Caco-2 (cell line): ENCODE measurements at regions not wholly inside any gene's neighbourhood (a gene's known extent, or its start where the extent isn't known, plus 50 kb on each side); places are given as distances from the start of the nearest gene placed in this dataset.

ENCODE experiments used
- BruUV-seq: library from RNA; stranded (reverse); fragments of 400-500 nt; replicated peaks from 2 replicates; lab custom pipeline; 2021; lab: Mats Ljungman, UMichigan
- CTCF ChIA-PET: fragments of 300-600 bp; sonication (Branson Sonifier 250); formaldehyde crosslinking; loops from one replicate; lab custom pipeline; 2022; ENCODE audit warnings: antibody characterized with exemption; lab: Charles Lee
- POLR2A ChIA-PET: fragments of 300-600 bp; sonication (Branson Sonifier 250); formaldehyde crosslinking; loops from one replicate; lab custom pipeline; 2022; ENCODE audit warnings: antibody characterized with exemption; lab: Charles Lee
- DNase-seq, 2 experiments: peaks; one replicate each; pipeline versions ENCODE4 v3.0.0 to v3.0.0-alpha.2; 2020 to 2022
- H3K27me3 ChIP-seq: replicated peaks from 2 replicates; pipeline ENCODE4 v1.6.0; 2011; ENCODE audit warnings: low read length; ENCODE audit not compliant: control insufficient read depth, insufficient read depth
- H3K36me3 ChIP-seq: 2 replicates; pipeline ENCODE4 v1.5.1; 2011; ENCODE audit warnings: low read length; ENCODE audit not compliant: control insufficient read depth, insufficient read depth
- H3K4me1 ChIP-seq: fragments of 250-450 bp; sonication (Bioruptor Pico); 2 replicates; pipeline ENCODE4 v1.5.1; 2020; ENCODE audit warnings: mild to moderate bottlenecking
- H3K4me3 ChIP-seq: 2 replicates; pipeline ENCODE4 v1.5.1; 2011; ENCODE audit warnings: low read depth, mild to moderate bottlenecking, control low read depth, low read length
- H3K9me3 ChIP-seq: fragments of 250-450 bp; sonication (Bioruptor Pico); 2 replicates; pipeline ENCODE4 v1.5.1; 2020; ENCODE audit warnings: mild to moderate bottlenecking, moderate library complexity
- H3K27ac Mint-ChIP-seq: one replicate; pipeline ENCODE4 v1.8.0; 2022; ENCODE audit warnings: mixed read lengths; ENCODE audit not compliant: unreplicated experiment
- H3K27me3 Mint-ChIP-seq: one replicate; pipeline ENCODE4 v1.8.0; 2022; ENCODE audit warnings: mixed read lengths; ENCODE audit not compliant: insufficient read depth, unreplicated experiment
- H3K36me3 Mint-ChIP-seq: one replicate; pipeline ENCODE4 v1.8.0; 2022; ENCODE audit warnings: mild to moderate bottlenecking, mixed read lengths; ENCODE audit not compliant: insufficient read depth, unreplicated experiment
- H3K4me1 Mint-ChIP-seq: one replicate; pipeline ENCODE4 v1.8.0; 2022; ENCODE audit warnings: low read depth, mixed read lengths; ENCODE audit not compliant: unreplicated experiment
- H3K4me3 Mint-ChIP-seq: one replicate; pipeline ENCODE4 v1.8.0; 2022; ENCODE audit warnings: mild to moderate bottlenecking, moderate library complexity, mixed read lengths; ENCODE audit not compliant: unreplicated experiment
- H3K9me3 Mint-ChIP-seq: one replicate; pipeline ENCODE4 v1.8.0; 2022; ENCODE audit warnings: mixed read lengths; ENCODE audit not compliant: unreplicated experiment
- intact Hi-C: fragments of 100-400 bp; cut with micrococcal nuclease; formaldehyde crosslinking; loops from one replicate; pipeline ENCODE4 v1.10.0; 2022; ENCODE audit not compliant: unreplicated experiment
- TF ChIP-seq, protein P1 (sequence below), 2 experiments: fragments of 200-600 bp in 1 of 2; IDR thresholded peaks; 1 replicate in 1 of 2; 2 replicates in 1 of 2; pipeline versions ENCODE4 v1.5.1 to v1.8.0; 2011 to 2022; ENCODE audit warnings: antibody characterized with exemption in 1 of 2, control low read depth in 1 of 2, inconsistent platforms in 1 of 2, low read depth in 1 of 2, low read length in 1 of 2, mild to moderate bottlenecking in 1 of 2, moderate library complexity in 1 of 2; ENCODE audit not compliant: insufficient read depth in 1 of 2, severe bottlenecking in 1 of 2, unreplicated experiment in 1 of 2

DNA sequence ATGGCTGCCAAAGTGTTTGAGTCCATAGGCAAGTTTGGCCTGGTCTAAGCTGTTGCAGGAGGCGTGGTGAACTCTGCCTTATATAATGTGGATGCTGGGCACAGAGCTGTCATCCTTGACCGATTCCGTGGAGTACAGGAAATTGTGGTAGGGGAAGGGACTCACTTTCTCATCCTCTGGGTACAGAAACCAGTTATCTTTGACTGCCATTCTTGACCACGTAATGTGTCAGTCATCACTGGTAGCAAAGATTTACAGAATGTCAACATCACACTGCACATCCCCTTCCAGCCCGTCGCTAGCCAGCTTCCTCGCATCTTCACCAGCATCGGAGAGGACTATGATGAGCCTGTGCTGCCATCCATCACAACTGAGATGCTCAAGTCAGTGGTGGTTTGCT is 215.8 kb upstream of the JUN start:
- POLR2A ChIA-PET = no interaction called here
- Mint-ChIP-seq H3K4me3 (no peak overlapping the region), H3K9me3 (no peaks in the 10 kb centered on the region), H3K27me3 (no peaks in the 10 kb centered on the region), H3K27ac (no peak overlapping the region), H3K36me3 (no peaks in the 10 kb centered on the region), H3K4me1 (no peaks in the 10 kb centered on the region)
- H3K9me3 ChIP-seq = no peaks in the 10 kb centered on the region
- no peak for DNase-seq
- intact Hi-C loops = no loop called here
- CTCF ChIA-PET = interaction anchor here (0.6 kb wide), 1 partner anchor 924 kb away, joined by 4 read pairs; no protein-coding TSS in a partner anchor
- TF ChIP-seq, protein P1, sequence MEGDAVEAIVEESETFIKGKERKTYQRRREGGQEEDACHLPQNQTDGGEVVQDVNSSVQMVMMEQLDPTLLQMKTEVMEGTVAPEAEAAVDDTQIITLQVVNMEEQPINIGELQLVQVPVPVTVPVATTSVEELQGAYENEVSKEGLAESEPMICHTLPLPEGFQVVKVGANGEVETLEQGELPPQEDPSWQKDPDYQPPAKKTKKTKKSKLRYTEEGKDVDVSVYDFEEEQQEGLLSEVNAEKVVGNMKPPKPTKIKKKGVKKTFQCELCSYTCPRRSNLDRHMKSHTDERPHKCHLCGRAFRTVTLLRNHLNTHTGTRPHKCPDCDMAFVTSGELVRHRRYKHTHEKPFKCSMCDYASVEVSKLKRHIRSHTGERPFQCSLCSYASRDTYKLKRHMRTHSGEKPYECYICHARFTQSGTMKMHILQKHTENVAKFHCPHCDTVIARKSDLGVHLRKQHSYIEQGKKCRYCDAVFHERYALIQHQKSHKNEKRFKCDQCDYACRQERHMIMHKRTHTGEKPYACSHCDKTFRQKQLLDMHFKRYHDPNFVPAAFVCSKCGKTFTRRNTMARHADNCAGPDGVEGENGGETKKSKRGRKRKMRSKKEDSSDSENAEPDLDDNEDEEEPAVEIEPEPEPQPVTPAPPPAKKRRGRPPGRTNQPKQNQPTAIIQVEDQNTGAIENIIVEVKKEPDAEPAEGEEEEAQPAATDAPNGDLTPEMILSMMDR (IDR thresholded peaks at IDR 0.05; ENCODE audit: insufficient read depth in 1 of 2, low read depth in 1 of 2, low read length in 1 of 2, severe bottlenecking in 1 of 2, unreplicated experiment in 1 of 2) = no peak
- H3K4me3 ChIP-seq = no peak overlapping the region
- no peaks in the 10 kb centered on the region for H3K27me3 ChIP-seq
- BruUV-seq = no TSS peak
- H3K4me1 ChIP-seq = no peaks in the 10 kb centered on the region
- no peaks in the 10 kb centered on the region for H3K36me3 ChIP-seq

DNA sequence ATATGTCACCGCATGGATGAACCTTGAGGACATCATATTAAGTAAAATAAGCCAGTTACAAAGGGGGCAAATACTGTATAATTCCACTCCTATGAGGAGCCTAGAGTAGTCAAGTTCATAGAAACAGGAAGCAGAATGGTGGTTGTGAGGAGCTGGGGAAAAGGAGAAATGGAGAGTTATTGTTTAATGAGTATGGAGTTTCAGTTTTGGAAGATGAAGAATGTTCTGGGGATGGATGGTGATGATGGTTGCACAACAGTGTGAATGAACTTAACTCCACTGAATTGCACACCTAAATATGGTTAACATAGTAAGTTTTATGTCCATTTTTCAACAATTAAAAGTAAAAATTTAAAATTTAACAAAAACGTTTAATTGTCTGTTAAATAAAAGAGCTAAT is 220.9 kb upstream of the JUN start:
- Histone ChIP-seq H3K4me1 (no peaks in the 10 kb centered on the region), H3K4me3 (no peak overlapping the region), H3K9me3 (no peaks in the 10 kb centered on the region), H3K27me3 (no peaks in the 10 kb centered on the region), H3K36me3 (no peaks in the 10 kb centered on the region)
- intact Hi-C loops = no loop called here
- TF ChIP-seq, protein P1 (IDR thresholded peaks at IDR 0.05; ENCODE audit: insufficient read depth in 1 of 2, low read depth in 1 of 2, low read length in 1 of 2, severe bottlenecking in 1 of 2, unreplicated experiment in 1 of 2) = no peak
- no peak overlapping the region for H3K4me3 Mint-ChIP-seq
- ChIA-PET POLR2A (interaction anchor here (0.5 kb wide), 1 partner anchor 218 kb away, joined by 3 read pairs; no protein-coding TSS in a partner anchor), CTCF (no interaction called here)
- no peaks in the 10 kb centered on the region for H3K9me3 Mint-ChIP-seq
- no peaks in the 10 kb centered on the region for H3K27me3 Mint-ChIP-seq
- H3K4me1 Mint-ChIP-seq = no peaks in the 10 kb centered on the region
- no TSS peak for BruUV-seq
- no peaks in the 10 kb centered on the region for H3K36me3 Mint-ChIP-seq
- no peak overlapping the region for H3K27ac Mint-ChIP-seq
- no peak for DNase-seq

DNA sequence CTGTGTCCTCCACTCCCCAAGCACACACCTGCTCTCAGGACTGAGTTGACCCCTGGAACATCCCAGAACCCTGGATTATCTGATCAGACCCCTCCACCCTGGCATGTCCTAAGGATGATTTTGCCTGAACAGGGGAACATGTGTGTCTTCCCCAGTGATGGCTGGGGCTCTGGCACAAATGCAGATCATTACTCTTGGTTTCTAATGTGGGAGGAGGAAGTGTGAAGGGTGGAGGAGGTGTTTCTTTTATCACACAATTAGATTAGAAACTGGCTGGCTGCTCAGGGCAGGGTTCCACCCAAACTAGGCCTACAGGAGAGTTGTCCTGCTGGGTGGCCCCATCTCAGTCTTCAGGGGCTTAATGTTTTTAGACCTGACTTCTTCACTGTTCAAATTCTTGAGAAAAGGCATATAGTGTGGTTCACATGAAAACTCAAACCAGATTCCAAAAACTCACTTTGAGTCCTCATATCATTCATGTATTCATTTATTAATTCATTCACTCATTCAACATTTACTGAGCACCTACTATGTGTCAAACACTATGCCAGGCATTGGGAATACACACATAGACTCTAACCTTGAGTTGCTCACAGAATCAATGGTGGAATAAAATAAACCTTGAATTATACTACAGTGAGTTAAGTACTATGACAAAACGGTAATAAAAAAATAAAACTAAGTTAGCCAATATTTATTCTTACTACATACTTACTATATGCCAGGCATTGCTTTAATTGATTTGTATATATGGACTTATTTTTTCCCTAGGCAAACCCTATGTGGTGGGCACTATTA is 221.8 kb upstream of the JUN start:
- no TSS peak for BruUV-seq
- H3K4me3 ChIP-seq = no peak overlapping the region
- Mint-ChIP-seq H3K27me3 (no peaks in the 10 kb centered on the region), H3K4me3 (no peak overlapping the region), H3K9me3 (no peaks in the 10 kb centered on the region), H3K36me3 (no peaks in the 10 kb centered on the region), H3K27ac (no peak overlapping the region), H3K4me1 (no peaks in the 10 kb centered on the region)
- TF ChIP-seq, protein P1 (IDR thresholded peaks at IDR 0.05; ENCODE audit: insufficient read depth in 1 of 2, low read depth in 1 of 2, low read length in 1 of 2, severe bottlenecking in 1 of 2, unreplicated experiment in 1 of 2) = no peak
- no peaks in the 10 kb centered on the region for H3K36me3 ChIP-seq
- no peaks in the 10 kb centered on the region for H3K4me1 ChIP-seq
- POLR2A ChIA-PET = no interaction called here
- CTCF ChIA-PET = no interaction called here
- H3K27me3 ChIP-seq = no peaks in the 10 kb centered on the region
- no peaks in the 10 kb centered on the region for H3K9me3 ChIP-seq
- intact Hi-C loops = no loop called here
- no peak for DNase-seq
